Daoy (cell line): ENCODE measurements at regions not wholly inside any gene's neighbourhood (a gene's known extent, or its start where the extent isn't known, plus 50 kb on each side); places are given as distances from the start of the nearest gene placed in this dataset.

Source experiments
- DNase-seq: peaks from one replicate; pipeline ENCODE4 v3.0.0-alpha.2; 2015; ENCODE audit warnings: low read depth

- DNase-seq: no peak
Measured at GRCh38 chr3:117761703-117762620, 1052.4 kb downstream of the TUSC7 start.

DNA sequence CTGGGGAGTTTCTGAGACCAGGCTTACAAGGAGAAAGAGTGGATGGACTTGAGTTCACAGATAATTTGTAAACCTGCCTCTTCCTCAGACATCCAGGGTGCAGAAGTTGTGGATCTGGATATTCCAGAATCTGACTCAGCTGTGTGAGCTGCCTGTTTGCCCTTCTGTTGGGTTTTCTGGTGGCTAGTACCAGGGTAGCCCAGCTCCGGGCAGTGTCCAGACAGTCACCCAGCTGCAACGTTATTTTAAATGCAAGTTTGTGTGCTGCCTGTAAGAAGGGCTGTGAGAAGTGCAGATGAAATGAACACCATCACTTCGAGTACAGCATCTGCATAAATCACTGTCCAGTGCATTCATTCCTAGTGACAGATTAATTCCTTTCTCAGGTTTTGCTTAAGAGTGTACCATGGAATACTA is 1053.0 kb downstream of the TUSC7 start:
- no peak for DNase-seq

- DNase-seq: no peak
Measured at GRCh38 chr3:117763561-117763960, 1054.0 kb downstream of the TUSC7 start.

DNA sequence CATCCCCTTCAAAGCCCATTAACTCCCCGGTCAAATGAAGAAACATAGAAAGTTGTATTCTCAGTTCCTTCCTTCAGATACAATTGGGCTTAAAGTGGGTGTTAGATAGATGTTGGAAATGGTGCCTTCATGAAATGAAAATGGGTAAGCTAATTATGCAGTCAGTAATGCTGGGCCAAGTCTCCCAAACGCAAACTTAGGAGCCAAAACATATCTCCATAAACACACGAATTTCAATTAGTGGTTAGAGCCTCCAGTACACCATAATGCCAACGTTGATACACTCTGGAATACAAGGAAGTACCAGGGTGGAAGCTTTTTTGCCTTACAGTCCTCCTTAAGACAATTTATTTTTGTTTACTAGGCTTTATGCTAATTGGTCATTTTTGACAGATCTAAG is 1059.0 kb downstream of the TUSC7 start:
- DNase-seq: no peak

DNA sequence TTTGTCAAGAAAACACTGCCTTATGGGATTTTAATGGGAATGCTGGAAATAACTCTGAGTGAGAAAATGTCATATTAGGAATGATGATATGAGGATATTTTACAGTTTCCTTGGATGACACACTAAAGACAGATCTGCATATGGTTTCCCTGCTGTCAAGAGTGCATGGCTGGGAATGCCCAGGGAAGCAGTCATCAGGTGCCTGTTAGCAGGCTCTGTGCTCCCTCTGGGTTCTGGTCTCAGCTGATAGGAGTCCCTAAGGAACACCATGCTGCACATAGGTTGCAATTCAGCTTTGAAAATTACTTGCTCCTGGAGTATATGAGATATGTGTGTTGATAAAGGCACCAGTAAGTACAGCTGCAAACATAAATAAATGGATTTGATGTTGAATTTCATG is 1064.6 kb downstream of the TUSC7 start:
- DNase-seq: no peak

DNA sequence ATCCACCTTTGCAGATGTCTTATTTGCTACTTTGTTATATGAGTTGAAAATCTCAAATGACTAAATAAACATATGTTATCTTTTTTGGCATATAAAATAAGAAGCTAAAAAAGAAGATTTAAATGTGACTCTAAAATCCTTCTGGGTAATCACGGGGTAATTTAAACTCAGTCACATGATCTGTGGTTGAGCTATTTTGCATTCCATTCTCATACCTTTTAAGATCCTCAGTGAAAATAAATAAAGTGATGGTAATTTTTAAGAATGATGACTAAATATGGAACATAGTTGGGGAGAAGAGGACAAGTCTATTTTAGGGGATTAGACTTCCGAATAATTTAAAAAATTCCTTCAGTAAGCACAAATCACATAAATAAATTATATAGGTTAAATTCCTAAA is 1076.8 kb downstream of the TUSC7 start:
- no peak for DNase-seq

GRCh38 chr3:117788061-117788460 is 1078.5 kb downstream of the TUSC7 start:
- peak; percentile 59 for DNase-seq

DNA sequence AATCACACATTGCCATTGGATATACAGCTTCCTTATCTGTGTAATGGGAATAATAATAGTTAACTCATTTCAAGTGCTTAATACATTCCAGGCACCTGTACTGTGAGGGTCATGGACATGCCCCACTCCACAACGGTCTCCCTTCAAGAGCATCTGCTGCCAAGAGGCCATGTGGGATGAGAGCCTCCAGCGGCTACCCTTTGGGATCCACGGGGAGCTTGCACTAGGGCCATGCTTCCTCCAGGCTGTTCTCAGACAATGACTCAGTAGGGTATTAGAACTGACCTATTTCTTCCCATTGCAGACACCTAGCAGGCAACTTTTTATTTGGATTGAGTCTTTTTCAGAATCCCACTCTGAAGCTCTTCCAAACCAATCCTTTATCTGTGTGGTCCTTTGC is 1078.9 kb downstream of the TUSC7 start:
- peak; percentile 5 for DNase-seq

GRCh38 chr3:117790235-117790987 is 1080.8 kb downstream of the TUSC7 start:
- no peak for DNase-seq

DNA sequence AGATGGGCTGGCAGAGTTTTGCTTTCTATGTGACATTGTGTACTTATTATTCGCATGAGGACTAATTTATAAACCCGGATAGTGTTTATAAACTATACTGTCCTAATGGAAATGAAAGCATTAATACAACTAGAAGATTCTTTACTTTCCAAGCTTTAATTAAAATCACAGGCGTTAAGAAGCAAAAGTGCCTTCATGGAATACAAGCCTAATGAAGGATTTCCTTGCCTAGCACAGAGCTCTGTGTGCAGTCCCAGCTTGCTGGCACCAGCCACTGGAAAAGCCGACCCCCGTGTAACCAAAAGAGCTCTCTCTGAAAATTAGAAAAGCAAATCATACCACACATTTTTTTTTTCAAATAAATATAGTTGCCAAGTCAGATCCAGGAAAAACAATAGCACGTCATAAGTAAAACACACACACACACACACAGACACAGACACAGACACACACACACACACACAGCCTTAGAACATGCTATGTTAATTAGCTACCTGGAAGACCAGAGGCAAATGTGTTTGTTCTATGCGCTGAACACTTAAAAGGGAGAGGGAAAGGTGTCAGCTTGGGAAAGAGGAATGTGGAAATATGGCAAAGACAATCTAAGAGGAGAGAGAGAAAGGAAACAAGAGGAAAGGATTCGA is 1084.2 kb downstream of the TUSC7 start:
- DNase-seq: no peak

DNA sequence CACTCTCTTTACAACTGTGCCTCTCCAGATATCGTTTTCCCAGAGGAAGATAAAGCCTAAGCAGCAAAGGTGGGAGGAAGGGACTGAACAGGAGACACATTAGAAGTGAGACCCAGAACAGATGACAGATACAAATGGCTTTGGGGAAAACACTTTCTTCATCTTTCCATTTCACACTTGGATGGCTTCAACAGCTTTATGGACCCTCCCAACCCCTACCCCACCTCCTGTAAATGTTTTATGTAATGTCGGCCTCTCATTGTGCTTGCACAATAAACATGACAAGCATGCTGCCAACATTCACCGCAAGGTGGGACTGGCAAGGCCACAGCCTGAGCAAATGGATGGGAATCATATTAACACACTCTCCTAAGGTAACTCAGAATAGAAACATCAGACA is 1088.6 kb downstream of the TUSC7 start:
- no peak for DNase-seq

DNA sequence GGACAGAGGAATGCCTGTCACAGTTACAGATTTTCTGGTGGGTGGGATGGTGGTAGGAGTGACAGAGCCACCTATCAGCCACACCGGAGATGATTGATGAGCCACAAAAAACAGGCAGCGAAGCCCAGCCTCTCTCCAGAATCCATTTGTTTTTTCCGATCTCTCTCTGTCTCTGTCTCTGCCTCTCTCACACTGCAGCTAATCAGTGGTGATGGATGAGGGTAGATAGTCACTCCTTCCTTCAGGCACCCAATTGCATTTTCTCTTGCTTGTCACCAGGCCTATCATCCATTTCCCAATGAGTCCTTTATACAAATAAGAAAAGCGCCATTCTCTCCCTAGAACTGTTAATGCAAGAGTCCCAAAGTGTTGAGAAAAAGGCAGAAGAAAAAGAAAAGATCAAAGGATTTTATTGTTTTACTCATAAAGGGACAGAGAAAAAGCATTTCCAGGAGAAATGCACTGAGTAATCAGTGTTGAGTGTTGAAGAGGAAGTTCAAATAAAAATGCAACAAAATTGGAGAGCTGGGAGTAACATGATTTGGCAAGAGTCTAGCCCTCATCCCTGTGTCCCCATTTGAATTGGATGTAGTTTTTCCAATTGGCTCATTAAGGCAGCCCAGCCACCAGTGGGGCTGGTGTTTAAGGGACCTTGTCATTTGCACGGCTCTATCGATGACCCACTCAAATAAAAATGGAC is 1089.3 kb downstream of the TUSC7 start:
- no peak for DNase-seq

GRCh38 chr3:117799387-117799735 is 1089.8 kb downstream of the TUSC7 start:
- no peak for DNase-seq

GRCh38 chr3:117801912-117802239 is 1092.3 kb downstream of the TUSC7 start:
- no peak for DNase-seq

DNA sequence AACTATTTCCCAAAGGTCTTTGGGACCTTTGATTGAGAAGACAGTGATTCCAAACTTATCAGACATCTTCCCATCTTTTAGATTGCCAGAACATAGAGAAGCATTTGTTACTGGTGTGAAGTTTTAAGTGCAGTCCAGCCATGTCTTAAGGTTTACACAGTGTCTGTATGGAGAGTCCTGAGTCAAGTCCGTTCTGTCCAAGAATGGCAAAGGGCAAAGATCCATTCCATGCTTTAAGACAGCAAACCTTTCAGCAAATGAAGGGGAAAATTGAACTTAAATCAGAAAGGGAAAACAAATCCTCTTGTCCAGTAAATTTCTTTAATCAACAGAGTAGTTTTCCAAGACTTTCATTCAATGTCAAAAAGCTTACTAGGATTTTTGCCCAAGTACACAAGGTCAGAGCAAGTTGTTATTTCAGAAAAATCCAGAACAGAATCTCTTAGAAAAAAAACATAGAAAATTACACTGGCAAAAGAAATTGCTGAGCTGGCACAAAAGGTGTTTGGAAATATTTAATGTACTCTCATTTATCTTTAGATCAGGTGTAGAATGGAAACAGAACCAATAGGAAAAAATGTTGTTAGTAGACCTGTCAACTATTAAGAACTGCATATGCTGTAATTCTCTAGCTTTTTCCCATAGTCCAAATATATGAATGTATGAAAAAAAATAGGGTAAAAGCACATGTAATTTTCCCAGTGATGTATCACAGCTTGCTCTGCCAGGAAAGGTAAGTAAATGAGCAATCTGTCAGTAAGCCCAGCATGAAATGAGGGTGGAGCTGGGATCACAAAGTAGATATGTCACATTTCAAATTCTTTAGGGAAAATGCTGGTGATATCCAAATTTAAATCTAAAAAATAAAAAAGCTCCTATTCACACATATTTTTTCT is 1099.9 kb downstream of the TUSC7 start:
- no peak for DNase-seq

DNA sequence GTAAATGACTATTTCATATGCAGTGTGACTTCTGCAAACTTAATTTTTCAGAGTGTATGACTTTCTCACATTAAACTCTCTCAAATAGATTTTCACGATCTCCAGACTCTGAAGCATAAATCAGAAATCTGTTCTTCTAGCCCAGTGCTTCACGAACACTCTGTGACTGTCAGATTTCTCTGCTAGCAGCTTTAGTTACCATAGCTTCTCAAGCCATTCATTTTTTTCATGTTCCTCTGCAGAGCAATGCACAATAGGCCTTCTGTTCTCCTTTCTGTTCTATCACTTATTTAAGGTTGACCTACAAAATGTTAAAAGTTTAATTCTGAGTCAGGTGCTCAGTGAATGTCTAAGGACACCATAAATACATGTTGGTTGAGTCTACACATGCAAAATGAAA is 1102.2 kb downstream of the TUSC7 start:
- no peak for DNase-seq

DNA sequence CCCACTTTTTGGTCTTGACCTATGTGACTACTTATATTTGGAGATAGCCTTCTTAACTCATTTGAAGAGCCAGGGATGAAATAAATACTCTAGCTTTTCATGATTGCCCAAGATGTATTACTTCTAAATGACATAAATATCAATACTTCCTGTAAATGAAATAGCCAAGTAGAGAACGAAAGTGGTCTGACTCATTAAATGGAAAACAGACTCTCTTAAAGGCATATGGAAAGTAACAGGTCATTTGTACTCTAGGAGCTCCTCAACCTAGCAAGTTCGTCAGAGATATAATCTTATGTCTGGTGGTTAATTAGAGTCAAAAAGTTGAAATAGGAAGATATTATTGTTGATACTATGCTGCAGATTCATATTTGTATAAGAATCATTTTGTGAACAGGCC is 1105.4 kb downstream of the TUSC7 start:
- no peak for DNase-seq

- DNase-seq: no peak
Measured at GRCh38 chr3:117817103-117817502, 1107.5 kb downstream of the TUSC7 start.

- DNase-seq: no peak
Measured at GRCh38 chr3:117818592-117818991, 1109.0 kb downstream of the TUSC7 start.

GRCh38 chr3:117820658-117821299 is 1111.2 kb downstream of the TUSC7 start:
- DNase-seq: peak; percentile 9

- no peak for DNase-seq
Measured at GRCh38 chr3:117822416-117822815, 1112.8 kb downstream of the TUSC7 start.
